ENCODE measurements at regions not wholly inside any gene's neighbourhood (a gene's known extent, or its start where the extent isn't known, plus 50 kb on each side); places are given as distances from the start of the nearest gene placed in this dataset.

DNA sequence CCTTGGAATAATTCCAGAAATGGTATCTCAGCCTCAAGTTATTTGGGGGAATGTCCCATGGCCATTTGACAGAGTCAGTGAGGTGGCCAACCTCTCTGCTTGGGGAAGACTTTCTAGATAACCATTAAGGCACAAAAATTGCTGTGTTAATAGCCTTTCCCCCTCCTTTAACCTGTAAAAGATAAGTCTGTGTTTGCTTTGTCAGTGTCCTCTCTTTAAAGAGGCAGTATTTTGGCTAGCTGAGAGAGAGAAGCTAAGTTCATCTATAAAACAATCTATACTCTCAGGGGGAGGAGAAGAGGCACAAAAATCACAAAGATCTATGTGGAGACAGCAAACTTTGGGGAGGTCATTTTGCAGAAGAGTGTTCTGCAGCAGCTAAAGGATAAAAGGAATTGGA is 72.1 kb downstream of the PLCE1 start:
- TF ChIP-seq, protein P1, sequence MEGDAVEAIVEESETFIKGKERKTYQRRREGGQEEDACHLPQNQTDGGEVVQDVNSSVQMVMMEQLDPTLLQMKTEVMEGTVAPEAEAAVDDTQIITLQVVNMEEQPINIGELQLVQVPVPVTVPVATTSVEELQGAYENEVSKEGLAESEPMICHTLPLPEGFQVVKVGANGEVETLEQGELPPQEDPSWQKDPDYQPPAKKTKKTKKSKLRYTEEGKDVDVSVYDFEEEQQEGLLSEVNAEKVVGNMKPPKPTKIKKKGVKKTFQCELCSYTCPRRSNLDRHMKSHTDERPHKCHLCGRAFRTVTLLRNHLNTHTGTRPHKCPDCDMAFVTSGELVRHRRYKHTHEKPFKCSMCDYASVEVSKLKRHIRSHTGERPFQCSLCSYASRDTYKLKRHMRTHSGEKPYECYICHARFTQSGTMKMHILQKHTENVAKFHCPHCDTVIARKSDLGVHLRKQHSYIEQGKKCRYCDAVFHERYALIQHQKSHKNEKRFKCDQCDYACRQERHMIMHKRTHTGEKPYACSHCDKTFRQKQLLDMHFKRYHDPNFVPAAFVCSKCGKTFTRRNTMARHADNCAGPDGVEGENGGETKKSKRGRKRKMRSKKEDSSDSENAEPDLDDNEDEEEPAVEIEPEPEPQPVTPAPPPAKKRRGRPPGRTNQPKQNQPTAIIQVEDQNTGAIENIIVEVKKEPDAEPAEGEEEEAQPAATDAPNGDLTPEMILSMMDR (IDR thresholded peaks at IDR 0.05) = no peak
- no peak for TF ChIP-seq EZH2 (IDR thresholded peaks at IDR 0.05; ENCODE audit: borderline replicate concordance, insufficient read depth, low read depth, low read length, poor library complexity, severe bottlenecking)
- CTCF ChIA-PET = no interaction called here

DNA sequence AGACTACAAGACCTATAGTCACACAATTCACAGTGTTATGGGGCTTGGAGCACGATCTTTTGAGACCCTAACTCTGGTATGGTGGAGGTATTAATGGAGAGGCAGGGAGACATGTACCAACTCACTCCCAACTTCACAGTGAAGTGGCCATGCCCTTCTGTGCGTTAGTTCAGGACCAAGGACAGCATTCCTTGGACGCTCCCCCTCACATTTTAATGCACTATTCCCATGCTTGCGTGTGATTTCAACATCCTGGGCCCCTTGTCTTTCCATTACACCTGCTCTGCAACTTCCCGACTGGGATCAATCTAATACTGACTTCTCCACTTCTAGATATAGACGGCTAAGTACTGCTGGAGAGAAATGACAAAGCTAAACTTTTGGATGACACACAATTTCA is 72.7 kb downstream of the PLCE1 start:
- H3K4me3 Mint-ChIP-seq = no peak overlapping the region
- H3K4me1 Mint-ChIP-seq = no peaks in the 10 kb centered on the region
- POLR2A ChIA-PET = no interaction called here
- Histone ChIP-seq H2AFZ (ENCODE audit: insufficient read depth, low read depth, low read length, poor library complexity, severe bottlenecking) (no peak overlapping the region), H3K79me2 (ENCODE audit: control insufficient read depth, insufficient read depth, low read length) (no peaks in the 10 kb centered on the region), H3K4me3 (ENCODE audit: control extremely low read depth in 1 of 5, extremely low read depth in 1 of 5, insufficient read depth in 1 of 5, low read depth in 2 of 5, low read length in 4 of 5) (no peak overlapping the region), H3K9me3 (ENCODE audit: control extremely low read depth in 1 of 3, control insufficient read depth in 2 of 3, insufficient read depth in 1 of 3, low read length in 2 of 3) (no peaks in the 10 kb centered on the region), H3K27ac (ENCODE audit: low read length in 2 of 2) (no peak overlapping the region), H3K4me1 (ENCODE audit: control insufficient read depth in 2 of 2, insufficient read depth in 2 of 2, low read length in 2 of 2) (no peaks in the 10 kb centered on the region), H3K27me3 (replicated peaks in 1 of 4; ENCODE audit: control extremely low read depth in 1 of 4, control insufficient read depth in 3 of 4, insufficient read depth in 4 of 4, low read length in 3 of 4) (peaks cover 0 to 2% (median 0%) of the 10 kb centered on the region in 4 experiments), H3K4me2 (replicated peaks; ENCODE audit: low read depth, low read length, poor library complexity, severe bottlenecking) (no peak overlapping the region), H3K9ac (ENCODE audit: low read length) (no peak overlapping the region), H3K36me3 (replicated peaks in 1 of 2; ENCODE audit: control extremely low read depth in 1 of 2, control insufficient read depth in 1 of 2, extremely low read depth in 1 of 2, insufficient read depth in 2 of 2, low read length in 1 of 2) (no peaks in the 10 kb centered on the region), H4K20me1 (ENCODE audit: control insufficient read depth, insufficient read depth, low read length, poor library complexity, severe bottlenecking) (no peaks in the 10 kb centered on the region)
- H3K9me3 Mint-ChIP-seq (ENCODE audit: insufficient read depth) = no peaks in the 10 kb centered on the region
- WGBS (ENCODE audit: insufficient coverage) = 33% methylated on average over 5 of the region's 6 CpGs
- CTCF ChIA-PET = no interaction called here
- no peak overlapping the region for H3K27ac Mint-ChIP-seq
- TF ChIP-seq EZH2 (IDR thresholded peaks at IDR 0.05; ENCODE audit: borderline replicate concordance, insufficient read depth, low read depth, low read length, poor library complexity, severe bottlenecking) = no peak
- TF ChIP-seq, protein P1 (IDR thresholded peaks at IDR 0.05) = no peak
- intact Hi-C loops (cut with micrococcal nuclease) = no loop called here
- H3K27me3 Mint-ChIP-seq = peaks cover 4% of the 10 kb centered on the region
- DNase-seq (no peak), ATAC-seq (ENCODE audit: low read depth) (no peak)

More for the DNA sequence above, 72.1 kb downstream of the PLCE1 start:
- H3K4me1 ChIP-seq (ENCODE audit: control insufficient read depth in 2 of 2, insufficient read depth in 2 of 2, low read length in 2 of 2) = no peaks in the 10 kb centered on the region
- DNase-seq (no peak), ATAC-seq (ENCODE audit: low read depth) (no peak)
- H3K4me1 Mint-ChIP-seq = no peaks in the 10 kb centered on the region
- no peak overlapping the region for H3K9ac ChIP-seq (ENCODE audit: low read length)
- H2AFZ ChIP-seq (ENCODE audit: insufficient read depth, low read depth, low read length, poor library complexity, severe bottlenecking) = no peak overlapping the region
- no peaks in the 10 kb centered on the region for H3K9me3 ChIP-seq (ENCODE audit: control extremely low read depth in 1 of 3, control insufficient read depth in 2 of 3, insufficient read depth in 1 of 3, low read length in 2 of 3)
- H3K4me3 Mint-ChIP-seq = no peak overlapping the region
- H3K27ac ChIP-seq (ENCODE audit: low read length in 2 of 2) = no peak overlapping the region
- intact Hi-C loops (cut with micrococcal nuclease) = no loop called here
- H3K4me3 ChIP-seq (ENCODE audit: control extremely low read depth in 1 of 5, extremely low read depth in 1 of 5, insufficient read depth in 1 of 5, low read depth in 2 of 5, low read length in 4 of 5) = no peak overlapping the region
- H3K9me3 Mint-ChIP-seq (ENCODE audit: insufficient read depth) = no peaks in the 10 kb centered on the region
- H4K20me1 ChIP-seq (ENCODE audit: control insufficient read depth, insufficient read depth, low read length, poor library complexity, severe bottlenecking) = no peaks in the 10 kb centered on the region
- no peak overlapping the region for H3K4me2 ChIP-seq (replicated peaks; ENCODE audit: low read depth, low read length, poor library complexity, severe bottlenecking)
- H3K27me3 Mint-ChIP-seq = peaks cover 4% of the 10 kb centered on the region
- no peak overlapping the region for H3K27ac Mint-ChIP-seq
- no peaks in the 10 kb centered on the region for H3K79me2 ChIP-seq (ENCODE audit: control insufficient read depth, insufficient read depth, low read length)
- no peaks in the 10 kb centered on the region for H3K36me3 ChIP-seq (replicated peaks in 1 of 2; ENCODE audit: control extremely low read depth in 1 of 2, control insufficient read depth in 1 of 2, extremely low read depth in 1 of 2, insufficient read depth in 2 of 2, low read length in 1 of 2)
- POLR2A ChIA-PET = no interaction called here
- H3K27me3 ChIP-seq (replicated peaks in 1 of 4; ENCODE audit: control extremely low read depth in 1 of 4, control insufficient read depth in 3 of 4, insufficient read depth in 4 of 4, low read length in 3 of 4) = peaks cover 0 to 2% (median 0%) of the 10 kb centered on the region in 4 experiments
